CD4-positive, alpha-beta T cell treated with Interleukin-4 for 1 hour (primary cell): ENCODE measurements at regions not wholly inside any gene's neighbourhood (a gene's known extent, or its start where the extent isn't known, plus 50 kb on each side); places are given as distances from the start of the nearest gene placed in this dataset.

Experiments
- DNase-seq, 2 donors: peaks; one replicate each; pipeline ENCODE4 v3.0.0-alpha.2; 2020 to 2022

- no peak for DNase-seq
Measured at GRCh38 chr7:13518738-13519137, 470.7 kb downstream of the ETV1 start.

- DNase-seq = no peak
Measured at GRCh38 chr7:13524076-13524475, 465.4 kb downstream of the ETV1 start.

- DNase-seq = peak in 1 of 2 donors; percentile 1
Measured at GRCh38 chr7:13532028-13532753, 457.3 kb downstream of the ETV1 start.

GRCh38 chr7:13538669-13539068 lies 450.8 kb downstream of the ETV1 start:
- no peak for DNase-seq

- DNase-seq = no peak
Measured at GRCh38 chr7:13540429-13540828, 449.0 kb downstream of the ETV1 start.

- no peak for DNase-seq
Measured at GRCh38 chr7:13541326-13541725, 448.1 kb downstream of the ETV1 start.

GRCh38 chr7:13542451-13542850 lies 447.0 kb downstream of the ETV1 start:
- no peak for DNase-seq

GRCh38 chr7:13551503-13551902 lies 438.0 kb downstream of the ETV1 start:
- DNase-seq = no peak

GRCh38 chr7:13560441-13560840 lies 429.0 kb downstream of the ETV1 start:
- no peak for DNase-seq

- no peak for DNase-seq
Measured at GRCh38 chr7:13563257-13563656, 426.2 kb downstream of the ETV1 start.

GRCh38 chr7:13563680-13564079 lies 425.8 kb downstream of the ETV1 start:
- DNase-seq = no peak

- DNase-seq = no peak
Measured at GRCh38 chr7:13577566-13578145, 411.8 kb downstream of the ETV1 start.

GRCh38 chr7:13578294-13578693 lies 411.2 kb downstream of the ETV1 start:
- no peak for DNase-seq

- no peak for DNase-seq
Measured at GRCh38 chr7:13581097-13581496, 408.4 kb downstream of the ETV1 start.

GRCh38 chr7:13593854-13594253 lies 395.6 kb downstream of the ETV1 start:
- no peak for DNase-seq

GRCh38 chr7:13602036-13602435 lies 387.4 kb downstream of the ETV1 start:
- no peak for DNase-seq

- DNase-seq = no peak
Measured at GRCh38 chr7:13603016-13603415, 386.4 kb downstream of the ETV1 start.

- no peak for DNase-seq
Measured at GRCh38 chr7:13603661-13604060, 385.8 kb downstream of the ETV1 start.

- no peak for DNase-seq
Measured at GRCh38 chr7:13604178-13604577, 385.3 kb downstream of the ETV1 start.

- no peak for DNase-seq
Measured at GRCh38 chr7:13610372-13610771, 379.1 kb downstream of the ETV1 start.

- DNase-seq = no peak
Measured at GRCh38 chr7:13615679-13616078, 373.8 kb downstream of the ETV1 start.

GRCh38 chr7:13627455-13627854 lies 362.0 kb downstream of the ETV1 start:
- no peak for DNase-seq

- DNase-seq = no peak
Measured at GRCh38 chr7:13628239-13629001, 361.0 kb downstream of the ETV1 start.
